GM21526 (cell line): ENCODE measurements at regions not wholly inside any gene's neighbourhood (a gene's known extent, or its start where the extent isn't known, plus 50 kb on each side); places are given as distances from the start of the nearest gene placed in this dataset.
"Not testable (repeated sequence)": the region's sequence is repeated elsewhere in the genome, so short reads cannot be mapped to it uniquely, and the experiment has no call there.

ENCODE experiments used
- ATAC-seq: cut with Tn5 transposase; IDR thresholded peaks from one replicate; pipeline ENCODE4 v1.9.1; 2021; ENCODE audit warnings: moderate library complexity; ENCODE audit not compliant: unreplicated experiment, low FRiP score

DNA sequence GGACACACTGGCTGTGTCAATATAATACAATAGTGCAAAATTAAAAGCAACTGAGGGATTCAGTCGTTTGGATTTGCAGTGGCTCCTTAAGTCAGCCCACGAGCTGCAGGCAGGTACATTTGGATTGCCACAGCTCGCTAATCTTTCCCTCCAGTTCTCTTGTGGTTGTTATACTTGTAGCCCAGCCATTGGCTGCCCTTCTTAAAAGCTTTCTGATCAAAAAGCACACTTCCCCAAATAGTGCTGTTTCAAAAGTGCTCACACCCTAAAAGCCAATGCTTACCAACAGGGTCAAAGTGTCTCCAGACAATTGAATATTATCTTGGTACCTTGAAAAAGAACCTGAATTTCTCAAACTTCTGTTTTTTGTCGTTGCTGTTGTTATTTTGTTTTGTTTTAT, 404.7 kb upstream of the FAM98A start:
- no peak for ATAC-seq

GRCh38 chr2:34001557-34001956, 402.5 kb upstream of the FAM98A start:
- ATAC-seq, result no peak

GRCh38 chr2:33984131-33984530, 385.0 kb upstream of the FAM98A start:
- ATAC-seq, result no peak

DNA sequence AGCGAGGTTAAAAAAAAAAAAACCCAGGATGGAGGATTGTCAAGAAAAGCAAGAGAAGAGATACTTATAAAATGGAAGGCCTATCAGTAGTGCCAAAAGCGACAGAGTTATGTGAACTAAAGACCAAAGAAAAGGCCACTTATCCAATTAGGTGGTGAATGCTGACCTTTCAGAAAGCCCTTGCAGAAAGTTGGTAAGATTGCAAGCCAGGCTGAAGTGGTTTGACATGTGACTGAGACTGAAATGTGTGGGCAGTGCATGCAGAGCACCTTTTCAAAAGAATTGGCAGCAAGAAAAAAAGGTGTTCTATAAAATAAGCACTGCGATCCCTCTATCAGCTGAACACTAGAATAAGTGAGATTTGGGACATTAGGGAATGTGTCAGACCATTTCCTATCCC, 379.4 kb upstream of the FAM98A start:
- no peak for ATAC-seq

- no peak for ATAC-seq
Measured at GRCh38 chr2:33975498-33975897, 376.4 kb upstream of the FAM98A start.

DNA sequence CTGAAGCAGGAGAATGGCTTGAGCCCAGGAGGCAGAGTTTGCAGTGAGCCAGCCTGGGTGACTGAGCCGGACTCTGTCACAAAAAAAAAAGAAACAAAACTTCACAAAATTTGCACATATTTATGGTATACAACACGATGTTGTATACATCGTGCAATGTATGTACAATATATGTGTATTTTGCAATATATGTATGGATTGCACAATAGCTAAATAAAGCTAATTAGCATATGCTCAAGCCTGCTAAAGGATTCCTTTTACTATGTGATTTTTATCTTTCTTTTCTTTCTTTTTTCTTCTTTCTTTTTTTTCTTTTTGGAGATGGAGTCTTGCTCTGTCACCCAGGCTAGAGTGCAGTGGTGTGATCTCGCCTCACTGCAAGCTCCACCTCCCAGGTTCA, 368.0 kb upstream of the FAM98A start:
- ATAC-seq, result no peak

GRCh38 chr2:33958591-33958990, 359.5 kb upstream of the FAM98A start:
- ATAC-seq, result no peak

GRCh38 chr2:33949371-33949770, 350.3 kb upstream of the FAM98A start:
- ATAC-seq, result no peak

GRCh38 chr2:33946193-33946592, 347.1 kb upstream of the FAM98A start:
- no peak for ATAC-seq

DNA sequence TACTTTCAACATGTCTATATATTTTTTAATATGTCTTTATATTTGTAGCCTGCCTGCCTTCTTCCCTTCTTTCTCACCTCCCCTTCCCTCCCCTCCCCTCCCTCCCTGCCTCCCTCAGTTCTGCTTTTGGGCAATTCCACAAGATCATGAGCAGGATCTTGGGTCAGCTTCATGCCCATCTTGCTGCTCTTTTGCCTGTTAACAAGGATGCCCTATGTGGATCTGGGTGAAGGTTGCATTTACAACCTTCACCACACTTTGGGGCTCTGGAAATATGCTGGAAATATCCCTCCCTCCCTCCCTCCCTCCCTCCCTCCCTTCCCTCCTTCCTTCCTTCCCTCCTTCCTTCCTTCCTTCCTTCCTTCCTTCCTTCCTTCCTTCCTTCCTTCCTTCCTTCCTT, 334.1 kb upstream of the FAM98A start:
- no peak for ATAC-seq

- ATAC-seq, result no peak
Measured at GRCh38 chr2:33931164-33931563, 332.1 kb upstream of the FAM98A start.

GRCh38 chr2:33929467-33929866, 330.4 kb upstream of the FAM98A start:
- peak; percentile 97 for ATAC-seq

- no peak for ATAC-seq
Measured at GRCh38 chr2:33927756-33928155, 328.7 kb upstream of the FAM98A start.

- ATAC-seq, result no peak
Measured at GRCh38 chr2:33925311-33925710, 326.2 kb upstream of the FAM98A start.

GRCh38 chr2:33924586-33925169, 325.6 kb upstream of the FAM98A start:
- ATAC-seq, result no peak

GRCh38 chr2:33917252-33917651, 318.2 kb upstream of the FAM98A start:
- ATAC-seq, result no peak

DNA sequence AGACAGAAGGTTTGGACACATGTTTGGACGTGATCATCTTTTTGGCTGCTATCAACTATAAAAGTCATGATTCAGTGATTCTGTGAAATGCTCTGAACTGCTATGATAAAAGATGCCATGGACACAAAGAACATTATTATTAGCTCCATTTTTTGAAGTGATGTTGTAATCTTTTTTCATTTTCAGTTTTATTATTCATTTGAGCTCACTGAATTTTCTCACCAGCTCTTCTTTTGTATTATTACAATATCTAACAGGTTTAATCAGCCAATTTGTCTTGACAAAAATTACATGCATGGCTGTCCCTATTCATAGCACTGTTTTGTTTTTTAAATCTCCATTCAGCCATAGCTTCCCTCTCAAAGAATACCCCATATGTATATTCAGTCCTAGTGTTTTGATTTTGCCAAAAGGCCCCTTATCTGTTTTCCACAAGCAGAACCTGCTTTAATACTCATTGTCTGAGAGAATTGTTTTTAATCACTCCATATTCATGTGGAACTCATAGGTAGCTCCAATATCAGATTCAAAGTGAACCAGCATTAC, 314.0 kb upstream of the FAM98A start:
- ATAC-seq, result no peak

- no peak for ATAC-seq
Measured at GRCh38 chr2:33911327-33911726, 312.2 kb upstream of the FAM98A start.

- ATAC-seq, result no peak
Measured at GRCh38 chr2:33909945-33910695, 311.0 kb upstream of the FAM98A start.

DNA sequence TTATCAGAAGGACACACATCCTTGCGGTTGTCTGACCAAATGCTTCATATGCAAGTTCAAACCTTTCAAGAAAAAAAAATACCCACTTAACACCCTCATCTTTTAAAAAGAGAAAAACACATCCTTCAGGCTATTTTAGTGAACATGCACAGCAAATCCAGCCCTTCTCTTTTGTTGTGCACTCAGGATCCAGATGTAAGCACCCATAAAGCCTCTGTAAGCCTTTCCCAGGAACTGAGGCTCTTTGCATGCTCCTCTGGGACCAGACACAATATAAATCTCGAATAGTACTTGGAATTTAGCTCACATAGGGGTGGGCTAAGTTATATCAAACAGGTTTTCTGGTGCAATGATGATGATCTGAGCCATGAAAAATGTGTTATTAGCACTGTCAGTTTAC, 308.8 kb upstream of the FAM98A start:
- ATAC-seq, result no peak

DNA sequence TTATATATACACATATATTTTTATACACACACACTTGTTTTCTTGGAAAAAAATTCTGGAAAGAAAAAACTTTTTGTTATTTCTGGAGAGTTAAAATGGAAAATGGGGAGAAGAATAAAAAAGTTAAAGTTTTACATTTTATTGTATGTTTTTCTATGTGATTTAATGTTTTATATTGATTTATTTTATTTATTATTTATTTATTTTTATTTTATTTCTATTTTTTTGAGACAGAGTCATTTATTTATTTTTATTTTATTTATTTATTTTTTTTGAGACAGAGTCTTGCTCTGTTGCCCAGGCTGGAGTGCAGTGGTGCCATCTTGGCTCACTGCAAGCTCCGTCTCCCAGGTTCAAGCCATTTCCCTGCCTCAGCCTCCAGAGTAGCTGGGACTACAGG, 307.0 kb upstream of the FAM98A start:
- not testable (repeated sequence) for ATAC-seq

DNA sequence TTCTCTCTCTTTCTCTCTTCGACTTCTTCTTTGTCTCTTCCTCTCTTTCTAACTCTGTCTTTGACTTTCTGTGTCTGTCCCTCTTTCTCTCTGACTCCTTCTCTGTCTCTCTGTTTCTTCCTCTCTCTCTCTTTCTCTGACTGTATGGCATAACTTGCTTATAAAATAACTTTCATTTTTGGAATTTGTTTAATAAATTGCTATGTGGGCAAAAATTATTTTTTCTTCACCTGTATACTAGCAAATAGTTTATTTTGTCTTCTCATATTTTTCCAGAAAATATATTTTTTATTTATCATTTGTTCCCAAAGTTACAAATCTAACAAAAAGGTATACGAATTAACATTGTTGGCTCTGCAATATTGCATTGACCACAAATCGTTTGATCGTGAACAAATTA, 305.7 kb upstream of the FAM98A start:
- no peak for ATAC-seq
